HL-60/S4 treated with retinoic acid at 250 ng/mL for 4 days and 3 days (cell line): ENCODE measurements at regions not wholly inside any gene's neighbourhood (a gene's known extent, or its start where the extent isn't known, plus 50 kb on each side); places are given as distances from the start of the nearest gene placed in this dataset.

ENCODE experiments used
- in situ Hi-C: fragments of 300-500 bp; cut with MboI; formaldehyde crosslinking; loops from 2 replicates; pipeline ENCODE4 v1.7.0; 2022; ENCODE audit warnings: low sequenced_read_pairs

DNA sequence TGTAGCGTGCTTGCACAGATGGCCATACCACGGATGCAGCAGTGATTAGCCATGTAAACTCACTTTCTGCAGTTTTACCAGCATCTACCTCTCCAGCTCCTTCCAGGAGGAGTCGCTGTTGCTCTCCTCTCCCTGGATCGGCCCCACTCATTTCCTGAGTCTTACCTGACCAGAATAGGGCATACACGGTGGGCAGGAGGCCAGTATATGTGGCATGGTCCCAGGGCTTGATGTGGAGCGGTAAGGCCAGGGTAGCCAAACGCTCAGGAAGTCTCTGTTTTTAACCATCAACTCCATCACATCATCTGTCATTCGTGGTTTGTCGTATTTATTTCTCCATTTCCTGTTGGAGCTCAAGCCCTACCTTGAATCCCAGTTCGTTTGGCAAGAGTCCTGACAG lies 163.4 kb upstream of the USP24 start:
- in situ Hi-C loops, result no loop called here

DNA sequence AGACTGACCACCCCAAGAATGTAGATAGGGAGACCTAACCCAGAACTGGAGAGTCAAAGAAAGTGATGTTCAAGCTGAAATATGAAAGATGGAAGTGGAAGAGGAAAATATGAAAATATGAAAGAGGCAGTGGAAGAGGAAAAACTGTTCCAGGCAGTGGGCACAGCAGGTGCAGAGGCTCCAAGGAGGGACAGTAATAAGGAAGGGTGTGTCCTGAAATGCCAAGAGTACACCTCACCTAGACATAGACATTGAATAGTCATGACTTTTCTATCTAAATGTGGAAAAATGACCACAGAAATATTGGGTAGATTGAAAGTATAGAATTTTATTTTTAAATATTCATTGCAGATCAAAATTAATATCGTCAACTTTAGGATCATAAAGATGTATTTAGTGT lies 161.7 kb upstream of the USP24 start:
- in situ Hi-C loops, result no loop called here

DNA sequence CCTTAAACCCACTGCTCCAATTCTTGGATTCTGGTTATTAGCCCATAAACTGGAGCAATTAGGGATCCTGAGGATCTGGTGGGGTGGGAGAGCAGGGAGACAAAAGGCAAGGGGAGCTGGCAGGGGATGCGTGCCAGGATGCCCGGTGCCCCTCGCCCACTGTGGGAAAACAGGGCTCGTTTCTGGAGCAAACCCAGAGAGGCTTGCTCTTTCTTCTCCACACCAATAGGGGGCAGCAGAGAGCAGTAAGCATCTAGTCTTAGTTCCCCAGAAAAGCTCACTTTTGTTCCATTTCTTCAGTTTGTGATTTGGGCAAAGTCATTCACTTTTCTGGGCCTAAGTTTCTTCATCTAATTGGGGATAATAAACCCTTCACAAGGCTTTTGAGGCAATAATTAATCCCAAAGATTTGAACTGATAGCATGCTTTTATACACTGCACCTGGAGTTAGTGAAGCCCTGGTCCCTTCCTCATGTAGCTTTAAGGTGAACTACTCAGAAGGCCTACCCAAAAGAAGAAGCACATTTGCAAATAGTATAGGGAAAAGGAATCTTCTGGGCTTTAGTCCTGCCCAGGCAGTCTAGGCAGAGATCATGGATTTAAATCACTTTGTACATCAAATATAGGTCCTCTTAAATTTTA lies 160.6 kb upstream of the USP24 start:
- in situ Hi-C loops, result no loop called here

- in situ Hi-C loops, result no loop called here
Observed at GRCh38 chr1:55374801-55375616, 159.8 kb upstream of the USP24 start.

- in situ Hi-C loops, result no loop called here
Observed at GRCh38 chr1:55374216-55374615, 159.1 kb upstream of the USP24 start.

GRCh38 chr1:55369474-55369873 lies 154.3 kb upstream of the USP24 start:
- in situ Hi-C loops, result no loop called here

DNA sequence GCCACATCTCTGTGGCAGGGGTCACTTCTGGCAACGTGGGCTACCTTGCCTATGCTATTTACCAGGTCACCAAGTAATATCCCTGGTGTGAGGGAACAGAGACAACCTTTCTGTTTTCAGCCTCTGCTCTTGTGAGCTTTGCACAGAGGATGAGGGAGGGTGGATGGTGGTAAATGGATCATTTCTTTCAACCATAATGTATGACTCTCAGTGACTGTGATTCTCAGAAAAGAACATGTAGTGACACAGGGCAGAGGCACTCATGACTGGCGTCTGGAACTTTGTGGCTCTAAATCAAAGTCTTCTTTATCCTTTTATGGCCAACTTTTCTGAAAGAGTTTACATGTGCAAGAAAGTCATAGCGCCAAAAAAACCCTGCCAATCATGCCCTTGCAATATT lies 153.5 kb upstream of the USP24 start:
- in situ Hi-C loops, result no loop called here

DNA sequence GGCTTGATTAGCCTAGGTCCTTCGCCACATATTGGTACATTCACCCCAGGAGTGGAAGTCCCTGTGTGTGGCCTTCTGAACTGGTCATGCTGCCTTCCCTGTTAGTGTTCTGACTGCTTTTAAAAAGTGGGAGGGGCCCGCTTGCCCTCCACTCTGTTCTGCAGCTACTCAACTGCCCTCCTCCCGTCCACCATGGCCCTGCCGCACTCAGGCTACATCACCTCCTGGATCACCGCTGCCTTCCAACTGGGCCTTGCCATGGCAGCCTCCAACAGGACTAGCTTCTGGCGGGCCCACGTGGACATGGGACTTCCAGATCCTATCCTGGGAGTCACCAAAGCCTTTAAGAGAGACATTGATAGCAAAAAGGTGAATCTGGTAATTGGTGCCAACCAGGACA lies 152.1 kb upstream of the USP24 start:
- in situ Hi-C loops, result no loop called here

GRCh38 chr1:55364216-55364615 lies 149.1 kb upstream of the USP24 start:
- in situ Hi-C loops, result no loop called here

GRCh38 chr1:55363268-55363667 lies 148.1 kb upstream of the USP24 start:
- in situ Hi-C loops, result no loop called here

GRCh38 chr1:55362558-55362957 lies 147.4 kb upstream of the USP24 start:
- in situ Hi-C loops, result no loop called here

- in situ Hi-C loops, result no loop called here
Observed at GRCh38 chr1:55359611-55360010, 144.4 kb upstream of the USP24 start.

DNA sequence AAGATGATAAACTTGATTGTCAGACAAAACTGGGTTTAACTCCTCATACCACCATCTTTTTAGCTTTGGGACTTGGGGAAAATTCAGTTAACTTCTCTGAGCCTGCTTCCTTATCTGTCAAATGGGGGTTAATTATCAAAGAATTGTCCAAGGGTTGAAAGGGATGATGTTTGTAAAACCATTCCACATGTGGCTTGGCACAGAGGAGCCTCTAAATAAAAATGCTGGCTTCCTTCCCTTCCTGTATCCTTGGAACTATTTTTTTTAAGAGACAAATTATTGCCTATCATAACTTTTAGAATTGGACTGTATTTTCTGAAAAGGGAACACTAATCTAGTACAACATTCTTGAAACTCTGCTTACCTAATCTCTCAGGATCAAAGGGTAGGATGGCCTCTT lies 143.4 kb upstream of the USP24 start:
- in situ Hi-C loops, result no loop called here

DNA sequence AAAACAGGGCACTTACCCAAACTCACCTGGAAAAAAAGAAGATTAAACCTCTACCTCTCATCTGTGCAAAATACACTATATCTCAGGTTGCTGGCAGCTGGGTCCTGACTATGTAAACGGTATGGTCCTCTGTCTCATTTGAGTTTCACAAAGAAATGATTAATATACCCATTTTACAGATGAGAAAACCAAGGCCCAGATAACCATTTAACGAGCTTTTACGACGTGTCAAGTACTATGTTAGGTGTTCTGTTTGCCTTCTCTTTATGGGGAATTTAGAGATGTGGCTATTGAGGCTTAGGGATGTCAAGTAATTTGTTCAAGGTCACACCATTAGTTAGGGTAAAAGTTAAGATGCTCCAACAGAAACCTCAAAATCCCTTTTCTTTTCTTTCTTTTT lies 140.4 kb upstream of the USP24 start:
- in situ Hi-C loops, result no loop called here

- in situ Hi-C loops, result no loop called here
Observed at GRCh38 chr1:55353707-55354620, 138.8 kb upstream of the USP24 start.

- in situ Hi-C loops, result no loop called here
Observed at GRCh38 chr1:55352811-55353180, 137.6 kb upstream of the USP24 start.

DNA sequence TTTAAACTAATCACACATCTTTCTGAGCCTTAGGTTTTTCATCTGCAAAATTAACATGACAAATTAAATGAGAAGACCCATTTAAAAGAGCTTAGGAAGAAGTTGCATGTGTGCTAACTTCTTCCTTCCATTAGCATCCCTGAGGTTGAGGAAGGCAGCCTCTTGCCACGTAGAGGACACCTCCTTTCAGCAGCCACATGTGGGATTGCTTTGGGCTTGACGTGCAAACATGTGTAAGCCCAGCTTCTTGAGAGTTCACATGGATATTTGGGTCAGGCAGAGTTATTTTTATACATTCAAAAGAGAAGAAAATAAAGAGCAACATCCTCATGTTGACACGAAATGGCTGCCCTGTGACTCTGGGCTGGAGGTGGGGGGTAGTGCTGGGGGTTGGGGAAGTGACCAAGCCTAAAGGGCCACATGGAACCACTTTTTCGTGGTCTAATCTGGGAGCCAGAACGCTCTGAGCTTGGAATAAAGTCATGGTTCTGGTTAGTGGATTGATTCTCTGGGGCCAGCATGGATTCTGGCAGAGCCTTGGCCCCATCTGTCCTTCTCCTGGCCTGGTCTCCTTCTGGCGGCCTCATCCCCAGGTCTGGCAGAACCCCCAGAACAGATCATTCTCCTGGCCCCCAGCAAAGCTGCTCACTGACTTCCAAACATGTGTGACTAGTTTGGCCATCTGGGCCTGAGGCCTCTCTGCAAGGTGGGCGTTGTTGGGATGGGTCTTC lies 137.1 kb upstream of the USP24 start:
- in situ Hi-C loops, result no loop called here

- in situ Hi-C loops, result no loop called here
Observed at GRCh38 chr1:55348356-55348755, 133.2 kb upstream of the USP24 start.

DNA sequence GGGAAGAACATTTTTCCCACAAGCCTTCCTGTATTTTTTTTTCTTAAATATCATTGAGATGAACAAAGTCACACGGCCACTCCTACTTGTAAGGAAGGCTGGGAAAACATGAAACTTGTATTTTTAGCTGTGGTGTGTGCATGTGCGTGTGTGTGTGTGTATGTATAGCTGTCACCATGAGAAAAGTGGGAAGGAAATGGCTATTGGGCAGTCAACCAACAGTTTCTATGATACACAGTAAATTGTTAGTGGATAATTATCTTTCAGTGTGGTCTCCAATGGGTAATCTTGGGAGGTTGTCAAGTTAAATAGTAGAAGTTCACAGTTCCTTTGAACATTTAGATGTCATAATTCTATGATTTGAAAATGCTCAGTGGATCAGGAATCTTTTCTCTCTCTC lies 132.7 kb upstream of the USP24 start:
- in situ Hi-C loops, result no loop called here

DNA sequence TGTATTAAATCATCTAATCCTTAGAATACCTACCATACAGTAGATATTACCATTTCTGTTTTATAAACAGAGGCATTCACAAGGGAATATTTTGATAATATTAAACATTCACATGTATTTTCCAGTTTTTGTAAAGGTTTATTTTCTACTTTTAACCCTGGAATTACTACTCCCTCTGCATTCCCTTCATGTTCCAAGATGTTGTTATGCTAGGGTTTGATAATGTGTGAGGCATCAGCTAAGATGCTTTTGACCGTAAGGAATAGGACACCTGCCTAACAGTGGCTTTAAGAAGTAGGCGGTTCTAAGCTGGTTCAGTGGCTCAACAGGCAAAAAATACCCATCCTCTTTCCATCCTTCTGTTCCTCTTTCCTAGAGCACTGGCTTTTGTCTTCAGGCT lies 131.9 kb upstream of the USP24 start:
- in situ Hi-C loops, result no loop called here

DNA sequence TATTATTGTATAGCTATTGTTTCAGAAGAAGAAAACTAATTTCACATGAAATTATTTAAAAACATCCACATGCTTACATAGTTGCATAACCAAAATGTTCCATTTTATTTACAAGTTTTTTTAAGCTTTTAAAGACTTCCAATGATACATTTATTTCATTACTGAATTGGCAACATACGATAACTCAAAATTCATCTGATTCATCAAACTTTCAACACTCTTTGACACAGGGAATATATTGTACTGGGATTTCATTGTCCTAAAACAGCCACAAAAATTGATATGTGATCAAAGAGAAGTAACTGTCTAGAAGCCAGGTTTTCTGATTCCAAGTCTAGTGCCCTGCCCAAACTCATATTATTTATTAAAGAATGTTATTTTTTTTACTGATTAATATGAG lies 131.4 kb upstream of the USP24 start:
- in situ Hi-C loops, result no loop called here
